ENCODE measurements at regions not wholly inside any gene's neighbourhood (a gene's known extent, or its start where the extent isn't known, plus 50 kb on each side); places are given as distances from the start of the nearest gene placed in this dataset.

DNA sequence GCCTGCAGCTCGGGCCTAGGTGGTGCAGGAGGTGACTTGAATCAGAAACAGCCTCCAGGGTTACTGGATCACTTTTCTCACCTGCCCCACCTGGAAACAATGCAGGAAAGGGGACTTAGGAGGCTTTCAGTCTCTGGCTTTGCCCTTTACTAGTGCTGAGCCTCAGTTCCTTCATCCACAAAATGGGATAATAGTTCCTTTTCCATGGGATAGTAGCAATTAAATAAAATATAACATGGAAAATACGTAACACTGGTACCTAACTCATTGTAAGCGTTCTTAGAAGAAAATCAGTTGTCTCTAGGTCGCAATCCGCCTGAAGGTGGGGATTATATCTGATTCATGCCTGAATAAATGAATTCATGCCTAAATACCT, 91.4 kb upstream of the CALM2 start:
- ChIA-PET POLR2A (ENCODE audit: low non-redundant PET) (no interaction called here), CTCF (no interaction called here)
- H3K27ac ChIP-seq, result no peak overlapping the region
- DNase-seq (ENCODE audit: low spot score), result no peak
- TF ChIP-seq CTCF (conservative IDR thresholded peaks at IDR 0.05; ENCODE audit: low read depth), result no peak

GRCh38 chr2:47266939-47267710, 90.8 kb upstream of the CALM2 start:
- POLR2A ChIA-PET (ENCODE audit: low non-redundant PET), result no interaction called here
- no peak for DNase-seq (ENCODE audit: low spot score)
- no peak overlapping the region for H3K27ac ChIP-seq
- no peak for TF ChIP-seq CTCF (conservative IDR thresholded peaks at IDR 0.05; ENCODE audit: low read depth)
- CTCF ChIA-PET, result no interaction called here

GRCh38 chr2:47265751-47266231, 89.5 kb upstream of the CALM2 start:
- TF ChIP-seq CTCF (conservative IDR thresholded peaks at IDR 0.05; ENCODE audit: low read depth), result no peak
- no peak for DNase-seq (ENCODE audit: low spot score)
- ChIA-PET CTCF (no interaction called here), POLR2A (ENCODE audit: low non-redundant PET) (interaction anchor here (0.8 kb wide), 1 partner anchor 88 kb away, joined by 3 read pairs; no protein-coding TSS in a partner anchor)
- H3K27ac ChIP-seq, result no peak overlapping the region

- no peak for DNase-seq (ENCODE audit: low spot score)
- no peak overlapping the region for H3K27ac ChIP-seq
- POLR2A ChIA-PET (ENCODE audit: low non-redundant PET), result interaction anchor here (0.8 kb wide), 1 partner anchor 88 kb away, joined by 3 read pairs; no protein-coding TSS in a partner anchor
- TF ChIP-seq CTCF (conservative IDR thresholded peaks at IDR 0.05; ENCODE audit: low read depth), result no peak
- CTCF ChIA-PET, result no interaction called here
Observed at GRCh38 chr2:47265158-47265557, 88.8 kb upstream of the CALM2 start.

DNA sequence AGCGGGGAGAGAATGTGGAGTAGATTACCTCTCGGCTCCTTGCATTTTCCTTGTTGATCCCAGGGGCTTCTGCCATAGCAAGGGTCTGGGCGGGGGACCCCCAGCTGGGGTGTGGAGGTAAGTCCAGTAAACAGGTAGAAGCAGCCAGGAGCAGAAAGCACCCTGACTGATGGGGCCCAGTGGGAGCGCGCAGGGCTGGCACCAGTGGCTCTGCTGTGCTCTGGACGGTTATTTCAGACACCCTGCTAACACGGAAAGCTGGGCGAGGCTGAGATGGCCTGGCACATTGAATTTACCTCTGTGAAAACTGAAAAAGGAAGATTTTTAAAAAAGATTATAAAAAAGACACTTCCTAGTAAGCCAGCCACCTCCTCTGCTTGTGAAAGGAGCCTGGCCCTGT, 88.4 kb upstream of the CALM2 start:
- ChIA-PET POLR2A (ENCODE audit: low non-redundant PET) (no interaction called here), CTCF (no interaction called here)
- no peak for TF ChIP-seq CTCF (conservative IDR thresholded peaks at IDR 0.05; ENCODE audit: low read depth)
- H3K27ac ChIP-seq, result no peak overlapping the region
- no peak for DNase-seq (ENCODE audit: low spot score)

DNA sequence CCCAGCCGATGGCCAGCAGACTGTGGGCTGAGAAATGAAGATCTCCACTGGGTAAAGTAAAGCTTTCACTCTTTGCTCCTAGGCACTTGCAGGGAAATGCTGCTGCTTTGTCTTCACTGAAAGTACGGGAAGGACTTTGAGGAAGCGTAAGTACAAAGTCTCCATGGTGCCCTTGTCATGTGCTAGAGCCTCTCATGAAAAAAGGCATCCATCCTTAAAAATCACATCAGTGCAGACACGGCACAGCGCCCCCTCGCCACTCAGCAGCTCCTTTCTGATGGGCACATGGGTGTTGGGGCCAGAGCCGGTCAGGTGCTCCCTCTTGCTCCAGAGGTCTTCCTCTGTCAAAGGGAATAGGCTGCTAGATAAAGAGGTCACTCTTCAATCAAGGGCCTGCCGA, 87.8 kb upstream of the CALM2 start:
- CTCF ChIA-PET, result interaction anchor here (0.6 kb wide), 1 partner anchor 227 kb away, joined by 3 read pairs; no protein-coding TSS in a partner anchor
- no peak overlapping the region for H3K27ac ChIP-seq
- no peak for DNase-seq (ENCODE audit: low spot score)
- POLR2A ChIA-PET (ENCODE audit: low non-redundant PET), result no interaction called here
- no peak for TF ChIP-seq CTCF (conservative IDR thresholded peaks at IDR 0.05; ENCODE audit: low read depth)

All from RWPE1 (cell line).